Pancreas (tissue), 10 donors: ENCODE measurements at regions not wholly inside any gene's neighbourhood (a gene's known extent, or its start where the extent isn't known, plus 50 kb on each side); places are given as distances from the start of the nearest gene placed in this dataset.

Experiments used
- ATAC-seq, 4 donors: fragments of 200-7000 bp; cut with Tn5 transposase; one replicate each; pipeline versions ENCODE4 v1.8.0 to v1.9.1; 2020; ENCODE audit warnings: mild to moderate bottlenecking in 4 of 4, moderate library complexity in 4 of 4
- DNase-seq, 6 donors: peaks; one replicate each; pipeline ENCODE4 v3.0.0-alpha.2; 2020
- FAIRE-seq: peaks from 2 replicates; lab custom pipeline; 2012; peaks lifted over from hg19 to GRCh38; lab: Jason Lieb, UNC
- H3K27ac ChIP-seq, 4 donors: fragments of 200-600 bp; sonication (generic); 1 replicate in 3 of 4; 2 replicates in 1 of 4; pipeline versions ENCODE4 v1.5.0 to v1.8.0; 2020
- H3K27me3 ChIP-seq, 4 donors: fragments of 200-600 bp; one replicate each; pipeline ENCODE4 v1.8.0; 2021
- H3K36me3 ChIP-seq, 3 donors: fragments of 200-600 bp; sonication (generic) in 1 of 3; one replicate each; pipeline versions ENCODE4 v1.5.0 to v1.8.0; 2020 to 2021
- H3K4me1 ChIP-seq, 3 donors: fragments of 200-600 bp; one replicate each; pipeline ENCODE4 v1.8.0; 2021
- H3K4me3 ChIP-seq, 4 donors: fragments of 200-600 bp; sonication (generic) in 2 of 4; one replicate each; pipeline versions ENCODE4 v1.5.0 to v1.8.0; 2020 to 2021
- H3K9me3 ChIP-seq, 4 donors: fragments of 200-600 bp; one replicate each; pipeline ENCODE4 v1.8.0; 2021
- WGBS, 2 donors: extraction: QIAGEN DNeasy Blood & Tissue Kit; methylation state at CpG; one replicate each; pipeline ENCODE4 v1.1.7; 2013; 5-methylcytosine and 5-hydroxymethylcytosine counted together
- intact Hi-C, 3 donors: fragments of 100-400 bp; cut with DNase I; formaldehyde crosslinking; loops; one replicate each; pipeline versions ENCODE4 v1.11.1 to v1.14.2; 2022
- TF ChIP-seq, protein P1 (sequence below), 4 donors: fragments of 200-600 bp; sonication (generic) in 3 of 4; IDR thresholded peaks; one replicate each; pipeline versions ENCODE4 v1.5.0 to v1.8.0; 2021; ENCODE audit warnings: antibody characterized with exemption in 4 of 4
- donor health status: healthy with polysubstance abuse.
- donor health status: DM: no; HTN: no; CAD: no; lungs with moderate emphysema.
- donor health status: DM: no; HTN: no; CAD: no.
- donor health status: control.
- donor health status: control.
- donor health status: Bipolar disorder and iron deficiency.
- donor health status: DM: yes; HTN: yes; CAD: no.
- donor health status: DM: no; HTN: no; CAD: no.
- donor health status: DM: no; HTN: no; CAD: no.
- donor health status: DM: yes; HTN: yes; CAD: no.

DNA sequence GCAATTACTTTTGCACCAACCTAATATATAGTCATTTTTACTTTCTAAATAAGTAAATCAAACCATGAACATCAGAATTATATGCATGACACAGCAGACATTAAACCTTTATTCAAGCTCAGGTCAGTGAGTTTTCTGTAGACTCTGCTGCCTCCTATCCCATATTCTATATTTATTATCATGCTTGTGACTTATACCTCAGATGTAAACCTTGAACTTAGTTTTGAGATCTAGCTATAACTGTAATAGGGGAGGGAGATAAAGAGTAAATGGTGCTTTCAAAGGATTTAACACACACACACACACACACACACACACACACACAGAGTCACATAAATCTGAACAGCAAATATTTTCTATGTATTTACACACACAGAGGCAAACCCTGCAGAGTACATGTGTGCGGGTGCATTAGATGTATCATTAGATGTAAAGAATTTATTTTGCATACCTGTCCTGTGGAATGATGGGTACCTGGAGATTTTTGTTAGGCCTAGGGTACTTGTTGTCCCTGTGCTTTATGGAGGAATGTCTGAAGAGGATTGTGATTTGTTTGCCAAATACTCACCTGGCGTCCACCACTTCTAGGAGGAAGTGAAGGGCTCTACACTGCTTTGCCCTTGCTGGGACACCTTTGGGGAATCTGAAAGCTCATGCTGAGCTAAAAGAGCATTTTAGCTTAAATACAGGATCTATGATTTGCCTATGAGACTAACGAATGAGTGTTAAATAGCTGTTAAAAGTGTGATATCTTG lies 521.9 kb downstream of the KLF5 start:
- no peak for FAIRE-seq
- DNase-seq: no peak
- ATAC-seq: no peak
- H3K36me3 ChIP-seq: no peaks in the 10 kb centered on the region
- no peak overlapping the region for H3K27ac ChIP-seq
- no peaks in the 10 kb centered on the region for H3K27me3 ChIP-seq
- WGBS, 2 donors: 80 to 90% methylated on average over 3 of the region's 3 CpGs
- TF ChIP-seq, protein P1, sequence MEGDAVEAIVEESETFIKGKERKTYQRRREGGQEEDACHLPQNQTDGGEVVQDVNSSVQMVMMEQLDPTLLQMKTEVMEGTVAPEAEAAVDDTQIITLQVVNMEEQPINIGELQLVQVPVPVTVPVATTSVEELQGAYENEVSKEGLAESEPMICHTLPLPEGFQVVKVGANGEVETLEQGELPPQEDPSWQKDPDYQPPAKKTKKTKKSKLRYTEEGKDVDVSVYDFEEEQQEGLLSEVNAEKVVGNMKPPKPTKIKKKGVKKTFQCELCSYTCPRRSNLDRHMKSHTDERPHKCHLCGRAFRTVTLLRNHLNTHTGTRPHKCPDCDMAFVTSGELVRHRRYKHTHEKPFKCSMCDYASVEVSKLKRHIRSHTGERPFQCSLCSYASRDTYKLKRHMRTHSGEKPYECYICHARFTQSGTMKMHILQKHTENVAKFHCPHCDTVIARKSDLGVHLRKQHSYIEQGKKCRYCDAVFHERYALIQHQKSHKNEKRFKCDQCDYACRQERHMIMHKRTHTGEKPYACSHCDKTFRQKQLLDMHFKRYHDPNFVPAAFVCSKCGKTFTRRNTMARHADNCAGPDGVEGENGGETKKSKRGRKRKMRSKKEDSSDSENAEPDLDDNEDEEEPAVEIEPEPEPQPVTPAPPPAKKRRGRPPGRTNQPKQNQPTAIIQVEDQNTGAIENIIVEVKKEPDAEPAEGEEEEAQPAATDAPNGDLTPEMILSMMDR (IDR thresholded peaks at IDR 0.05): no peak
- H3K4me3 ChIP-seq: no peak overlapping the region
- no peaks in the 10 kb centered on the region for H3K9me3 ChIP-seq
- H3K4me1 ChIP-seq: no peaks in the 10 kb centered on the region
- intact Hi-C loops: no loop called here

DNA sequence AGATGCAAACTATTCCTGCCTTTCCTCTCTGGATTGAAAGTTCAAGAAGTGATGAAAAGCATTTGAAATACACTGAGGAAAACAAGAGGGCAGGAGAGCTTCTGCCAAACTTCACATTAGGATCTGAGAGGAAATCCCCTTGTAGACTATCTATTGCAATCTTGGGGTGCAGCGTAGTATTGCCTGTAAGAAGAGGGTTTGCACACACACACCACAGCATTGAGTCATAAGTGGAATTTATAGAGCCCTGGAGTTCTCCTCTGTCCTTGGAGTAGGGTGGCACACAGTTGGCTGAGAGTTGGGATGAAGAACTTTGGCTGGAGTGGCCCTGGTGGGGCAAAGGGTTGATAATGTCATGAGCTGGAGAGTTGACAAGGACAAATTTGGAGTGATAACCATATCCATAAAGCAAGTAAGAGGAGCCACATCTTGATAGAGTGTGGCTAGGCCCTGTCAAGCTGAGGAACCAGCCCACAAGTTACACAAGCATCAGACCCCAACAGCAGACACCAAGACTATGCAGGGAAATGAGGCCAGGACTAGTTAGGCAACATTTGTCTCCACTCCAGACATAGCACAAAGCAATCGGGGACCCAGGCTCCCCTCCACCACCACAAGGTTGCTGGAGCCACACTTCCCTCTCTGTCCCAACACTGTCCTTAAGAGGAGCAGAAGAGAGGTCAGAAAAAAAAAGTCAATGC lies 520.9 kb downstream of the KLF5 start:
- Histone ChIP-seq H3K9me3 (no peaks in the 10 kb centered on the region), H3K27ac (no peak overlapping the region), H3K4me3 (no peak overlapping the region), H3K36me3 (no peaks in the 10 kb centered on the region), H3K27me3 (no peaks in the 10 kb centered on the region), H3K4me1 (no peaks in the 10 kb centered on the region)
- FAIRE-seq (no peak), DNase-seq (no peak), ATAC-seq (no peak)
- intact Hi-C loops: no loop called here
- WGBS, 2 donors: 90 to 91% methylated on average over 2 of the region's 2 CpGs
- TF ChIP-seq, protein P1 (IDR thresholded peaks at IDR 0.05): no peak

DNA sequence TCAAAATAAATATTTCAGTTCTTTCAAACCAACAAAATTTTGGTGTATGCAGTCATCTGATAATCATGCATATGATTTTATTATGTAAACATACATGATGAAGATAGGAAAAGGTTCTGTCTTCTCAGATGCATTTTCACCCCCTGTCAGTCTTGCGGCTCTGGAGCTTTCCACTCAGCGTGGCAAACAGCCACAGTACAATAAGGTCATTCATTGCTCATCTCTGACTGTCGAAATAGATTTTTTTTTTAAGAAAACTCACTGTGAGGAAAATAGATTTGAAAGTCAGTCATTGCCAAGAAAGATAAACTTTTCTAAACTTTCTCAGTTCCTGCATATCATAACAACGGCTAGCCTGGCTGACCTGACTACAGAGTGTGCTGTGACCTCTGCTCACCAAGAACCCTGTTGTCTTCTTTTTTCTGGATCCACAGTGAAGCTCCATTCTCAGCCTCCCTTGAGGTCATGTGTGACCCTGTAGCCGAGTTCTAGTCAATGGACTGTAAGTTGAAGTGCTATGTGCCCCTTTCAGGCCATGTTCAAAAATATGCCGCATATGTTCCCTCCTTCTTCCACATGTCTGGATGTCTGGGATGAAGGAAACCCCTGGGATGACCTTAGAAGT lies 519.6 kb downstream of the KLF5 start:
- Histone ChIP-seq H3K36me3 (no peaks in the 10 kb centered on the region), H3K27ac (no peak overlapping the region)
- WGBS, 2 donors: 46 to 50% methylated on average over 6 of the region's 6 CpGs

DNA sequence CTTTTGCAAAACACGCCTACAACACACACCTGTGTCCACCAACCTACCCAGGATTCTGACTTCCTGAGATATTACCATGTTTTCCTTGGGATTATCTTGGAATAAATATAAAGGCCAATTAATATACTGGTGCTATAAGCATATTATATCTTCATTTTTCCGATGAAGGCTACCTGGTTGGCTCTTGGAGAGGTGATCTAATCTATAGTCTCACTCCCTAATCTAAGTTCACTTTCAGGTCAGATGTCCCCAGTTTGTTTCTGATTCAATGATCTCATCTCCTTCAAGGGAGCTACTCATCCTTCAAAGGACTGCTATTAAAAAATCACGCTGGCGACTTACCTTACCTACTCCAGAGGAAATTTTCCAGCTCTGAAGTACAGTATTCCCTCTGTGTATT lies 517.5 kb downstream of the KLF5 start:
- no peak for FAIRE-seq
- TF ChIP-seq, protein P1 (IDR thresholded peaks at IDR 0.05): no peak
- DNase-seq: no peak
- intact Hi-C loops: no loop called here
- Histone ChIP-seq H3K4me3 (no peak overlapping the region), H3K27me3 (no peaks in the 10 kb centered on the region), H3K9me3 (no peaks in the 10 kb centered on the region), H3K4me1 (no peaks in the 10 kb centered on the region), H3K27ac (no peak overlapping the region), H3K36me3 (no peaks in the 10 kb centered on the region)
- ATAC-seq: no peak
- 91 to 96% methylated on average over 4 of the region's 4 CpGs for WGBS, 2 donors

More for the DNA sequence above, 519.6 kb downstream of the KLF5 start:
- H3K9me3 ChIP-seq: no peaks in the 10 kb centered on the region
- DNase-seq (no peak), FAIRE-seq (no peak), ATAC-seq (no peak)
- intact Hi-C loops: no loop called here
- no peaks in the 10 kb centered on the region for H3K27me3 ChIP-seq
- no peak overlapping the region for H3K4me3 ChIP-seq
- H3K4me1 ChIP-seq: no peaks in the 10 kb centered on the region
- TF ChIP-seq, protein P1 (IDR thresholded peaks at IDR 0.05): no peak
